SK-N-SH treated with all-trans-retinoic acid at 6 μM for 48 hours (cell line): ENCODE measurements at regions not wholly inside any gene's neighbourhood (a gene's known extent, or its start where the extent isn't known, plus 50 kb on each side); places are given as distances from the start of the nearest gene placed in this dataset.

Source experiments
- ATAC-seq: fragments of 200-7000 bp; cut with Tn5 transposase; 3 replicates; pipeline ENCODE4 v1.9.1; 2020; ENCODE audit warnings: mild to moderate bottlenecking, moderate library complexity
- ARNTL ChIP-seq: fragments of 450-650 bp; formaldehyde crosslinking; IDR thresholded peaks from 2 replicates; pipeline ENCODE4 v1.5.0; 2020; ENCODE audit warnings: low read depth, mild to moderate bottlenecking, moderate library complexity, borderline replicate concordance
- BACH2 ChIP-seq: fragments of 250-450 bp; sonication (Bioruptor Pico); IDR thresholded peaks from 2 replicates; pipeline ENCODE4 v1.9.0; 2021; ENCODE audit warnings: mild to moderate bottlenecking, borderline replicate concordance
- CREB5 ChIP-seq: fragments of 250-450 bp; sonication (Bioruptor Pico); IDR thresholded peaks from 2 replicates; pipeline ENCODE4 v1.5.1; 2020; ENCODE audit warnings: low read depth, mild to moderate bottlenecking, moderate library complexity
- CSDC2 ChIP-seq: fragments of 250-450 bp; sonication (Bioruptor Pico); IDR thresholded peaks from 2 replicates; pipeline ENCODE4 v1.5.0; 2020; ENCODE audit warnings: mild to moderate bottlenecking, moderate library complexity
- CSRNP3 ChIP-seq: fragments of 250-450 bp; sonication (Bioruptor Pico); IDR thresholded peaks from 2 replicates; pipeline ENCODE4 v1.5.1; 2021; ENCODE audit warnings: mild to moderate bottlenecking, moderate library complexity
- ESRRG ChIP-seq: fragments of 250-450 bp; sonication (Bioruptor Pico); IDR thresholded peaks from 2 replicates; pipeline ENCODE4 v1.6.1; 2021; ENCODE audit warnings: mild to moderate bottlenecking
- GLIS3 ChIP-seq: fragments of 250-450 bp; sonication (Bioruptor Pico); IDR thresholded peaks from 2 replicates; pipeline ENCODE4 v1.5.0; 2020; ENCODE audit warnings: mild to moderate bottlenecking, moderate library complexity
- ISL1 ChIP-seq: fragments of 250-450 bp; sonication (Bioruptor Pico); IDR thresholded peaks from 2 replicates; pipeline ENCODE4 v2.1.2; 2022; ENCODE audit warnings: mild to moderate bottlenecking, moderate library complexity
- OSR1 ChIP-seq: fragments of 250-450 bp; sonication (Bioruptor Pico); IDR thresholded peaks from 2 replicates; pipeline ENCODE4 v1.8.0; 2022; ENCODE audit warnings: moderate library complexity, mild to moderate bottlenecking, inconsistent platforms
- PATZ1 ChIP-seq: fragments of 250-450 bp; sonication (Bioruptor Pico); IDR thresholded peaks from 2 replicates; pipeline ENCODE4 v1.8.0; 2020; ENCODE audit warnings: mild to moderate bottlenecking, moderate library complexity, borderline replicate concordance
- PPARA ChIP-seq: fragments of 250-450 bp; sonication (Bioruptor Pico); IDR thresholded peaks from 2 replicates; pipeline ENCODE4 v1.5.0; 2020; ENCODE audit warnings: mild to moderate bottlenecking, borderline replicate concordance
- RARB ChIP-seq: fragments of 250-450 bp; sonication (Bioruptor Pico); IDR thresholded peaks from 2 replicates; pipeline ENCODE4 v1.8.0; 2021; ENCODE audit warnings: mild to moderate bottlenecking, moderate library complexity
- SNAI2 ChIP-seq: fragments of 250-450 bp; sonication (Bioruptor Pico); IDR thresholded peaks from 2 replicates; pipeline ENCODE4 v1.5.0; 2020; ENCODE audit warnings: mild to moderate bottlenecking, moderate library complexity
- TCF4 ChIP-seq: fragments of 250-450 bp; sonication (Bioruptor Pico); IDR thresholded peaks from 2 replicates; pipeline ENCODE4 v1.8.0; 2021; ENCODE audit warnings: mild to moderate bottlenecking, moderate library complexity, borderline replicate concordance
- TOX ChIP-seq: fragments of 250-450 bp; sonication (Bioruptor Pico); IDR thresholded peaks from 2 replicates; pipeline ENCODE4 v1.8.0; 2021; ENCODE audit warnings: mild to moderate bottlenecking, moderate library complexity, borderline replicate concordance
- TSHZ2 ChIP-seq: fragments of 250-450 bp; sonication (Bioruptor Pico); IDR thresholded peaks from 2 replicates; pipeline ENCODE4 v1.5.0; 2020; ENCODE audit warnings: mild to moderate bottlenecking, moderate library complexity
- ZC3H10 ChIP-seq: fragments of 250-450 bp; sonication (Bioruptor Pico); IDR thresholded peaks from 2 replicates; pipeline ENCODE4 v1.5.1; 2021; ENCODE audit warnings: mild to moderate bottlenecking, moderate library complexity
- ZFP3 ChIP-seq: fragments of 250-450 bp; sonication (Bioruptor Pico); IDR thresholded peaks from 2 replicates; pipeline ENCODE4 v1.5.0; 2020; ENCODE audit warnings: mild to moderate bottlenecking, moderate library complexity
- ZFP30 ChIP-seq: fragments of 450-650 bp; formaldehyde crosslinking; IDR thresholded peaks from 2 replicates; pipeline ENCODE4 v1.5.0; 2022; ENCODE audit warnings: mild to moderate bottlenecking, moderate library complexity
- ZNF70 ChIP-seq: fragments of 450-650 bp; formaldehyde crosslinking; IDR thresholded peaks from 2 replicates; pipeline ENCODE4 v1.5.0; 2020; ENCODE audit warnings: mild to moderate bottlenecking, moderate library complexity
- TF ChIP-seq, protein P1 (sequence below): fragments of 250-450 bp; sonication (Bioruptor Pico); IDR thresholded peaks from 2 replicates; pipeline ENCODE4 v1.8.0; 2021; ENCODE audit warnings: low read depth, mild to moderate bottlenecking, moderate library complexity, borderline replicate concordance

DNA sequence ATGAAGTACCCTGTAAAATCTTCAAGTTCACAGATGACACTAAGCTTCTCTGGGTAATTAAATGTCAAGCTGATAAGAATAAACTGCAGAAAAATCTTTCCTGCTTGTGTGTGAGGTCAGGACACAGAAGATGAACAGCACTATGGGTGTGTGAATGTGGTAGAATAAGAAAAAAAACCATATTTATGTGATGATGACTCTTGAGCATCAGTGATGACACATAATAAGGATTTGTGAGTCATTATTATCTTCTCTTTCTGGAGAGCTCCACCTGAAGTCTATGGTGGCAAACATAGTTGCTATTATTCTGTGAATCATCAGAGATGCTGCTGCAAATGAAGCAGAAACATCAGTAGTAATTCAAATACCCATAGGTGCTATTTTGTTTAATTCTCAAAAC is 422.4 kb downstream of the DIPK2A start:
- ATAC-seq = no peak
- TF ChIP-seq ZFP3 = no peak
- no peak for TF ChIP-seq TOX (CRISPR knock-in tag)
- TF ChIP-seq GLIS3 (CRISPR knock-in tag) = no peak
- no peak for TF ChIP-seq TSHZ2
- no peak for TF ChIP-seq BACH2 (CRISPR knock-in tag)
- TF ChIP-seq CREB5 (CRISPR knock-in tag) = no peak
- no peak for TF ChIP-seq OSR1
- TF ChIP-seq, all 23 proteins: peak for 0

DNA sequence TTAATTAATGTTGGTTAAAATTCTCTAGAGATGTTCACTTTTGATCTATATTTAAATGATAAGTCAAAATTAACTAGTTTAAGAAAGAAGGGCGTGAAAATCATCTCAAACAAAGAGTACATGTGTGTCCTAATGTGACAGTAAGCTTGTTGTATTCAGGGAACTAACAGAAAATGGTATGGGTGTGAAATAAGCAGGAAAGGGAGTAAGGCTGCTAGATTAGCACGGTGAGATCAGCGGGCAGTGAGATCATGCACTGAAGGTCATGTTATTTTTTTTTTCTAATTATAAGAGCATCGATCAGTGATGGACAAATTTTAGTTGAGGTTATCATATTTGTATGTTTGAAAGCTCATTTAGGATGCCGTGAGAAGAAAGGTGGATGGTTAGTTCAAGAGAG is 430.8 kb downstream of the DIPK2A start:
- no peak for TF ChIP-seq OSR1
- TF ChIP-seq CSDC2 (CRISPR knock-in tag) = no peak
- TF ChIP-seq, protein P1, sequence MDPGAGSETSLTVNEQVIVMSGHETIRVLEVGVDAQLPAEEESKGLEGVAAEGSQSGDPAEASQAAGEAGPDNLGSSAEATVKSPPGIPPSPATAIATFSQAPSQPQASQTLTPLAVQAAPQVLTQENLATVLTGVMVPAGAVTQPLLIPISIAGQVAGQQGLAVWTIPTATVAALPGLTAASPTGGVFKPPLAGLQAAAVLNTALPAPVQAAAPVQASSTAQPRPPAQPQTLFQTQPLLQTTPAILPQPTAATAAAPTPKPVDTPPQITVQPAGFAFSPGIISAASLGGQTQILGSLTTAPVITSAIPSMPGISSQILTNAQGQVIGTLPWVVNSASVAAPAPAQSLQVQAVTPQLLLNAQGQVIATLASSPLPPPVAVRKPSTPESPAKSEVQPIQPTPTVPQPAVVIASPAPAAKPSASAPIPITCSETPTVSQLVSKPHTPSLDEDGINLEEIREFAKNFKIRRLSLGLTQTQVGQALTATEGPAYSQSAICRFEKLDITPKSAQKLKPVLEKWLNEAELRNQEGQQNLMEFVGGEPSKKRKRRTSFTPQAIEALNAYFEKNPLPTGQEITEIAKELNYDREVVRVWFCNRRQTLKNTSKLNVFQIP (CRISPR knock-in tag) = no peak
- TF ChIP-seq TCF4 (CRISPR knock-in tag) = no peak
- no peak for TF ChIP-seq ISL1 (CRISPR knock-in tag)
- TF ChIP-seq ZC3H10 = no peak
- no peak for TF ChIP-seq CSRNP3 (CRISPR knock-in tag)
- no peak for TF ChIP-seq ESRRG (CRISPR knock-in tag)
- no peak for TF ChIP-seq PATZ1 (CRISPR knock-in tag)
- no peak for ATAC-seq

GRCh38 chr3:144403040-144403457 is 431.4 kb downstream of the DIPK2A start:
- no peak for ATAC-seq

DNA sequence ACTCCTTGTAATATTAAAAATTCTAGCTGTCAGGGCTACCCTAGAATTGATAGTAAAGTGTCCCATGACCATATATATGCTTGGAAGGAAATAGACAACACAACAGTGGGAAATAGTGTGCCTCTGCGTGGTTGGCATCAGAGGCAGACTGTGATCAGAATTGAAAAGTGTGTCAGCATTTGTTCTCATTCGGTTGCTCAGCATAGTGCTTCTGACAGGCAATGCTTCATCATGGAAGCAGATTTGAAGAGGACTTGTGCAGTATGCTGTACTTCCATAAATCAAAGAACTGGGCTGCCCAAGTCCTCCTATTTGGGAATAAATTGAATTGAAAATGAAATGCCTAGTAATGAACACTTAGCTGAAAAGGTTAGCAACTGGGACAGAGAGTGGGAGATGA is 435.7 kb downstream of the DIPK2A start:
- ATAC-seq = no peak
- TF ChIP-seq ZFP3 (no peak), RARB (no peak), PPARA (CRISPR knock-in tag) (no peak), CREB5 (CRISPR knock-in tag) (no peak), CSRNP3 (CRISPR knock-in tag) (no peak), TSHZ2 (no peak), CSDC2 (CRISPR knock-in tag) (no peak), ZNF70 (no peak), TOX (CRISPR knock-in tag) (no peak), ARNTL (no peak), OSR1 (no peak), ISL1 (CRISPR knock-in tag) (no peak), ESRRG (CRISPR knock-in tag) (no peak), BACH2 (CRISPR knock-in tag) (no peak), SNAI2 (CRISPR knock-in tag) (no peak), GLIS3 (CRISPR knock-in tag) (no peak), ZFP30 (CRISPR knock-in tag) (no peak)

More at GRCh38 chr3:144403040-144403457, 431.4 kb downstream of the DIPK2A start:
- no peak for TF ChIP-seq ESRRG (CRISPR knock-in tag)
